DMS114 treated with DMSO at 0.1 percent for 48 hours (cell line): ENCODE measurements at regions not wholly inside any gene's neighbourhood (a gene's known extent, or its start where the extent isn't known, plus 50 kb on each side); places are given as distances from the start of the nearest gene placed in this dataset.
"Not testable (repeated sequence)": the region's sequence is repeated elsewhere in the genome, so short reads cannot be mapped to it uniquely, and the experiment has no call there.

Experiments
- DNase-seq: peaks from one replicate; lab custom pipeline; 2025; ENCODE audit not compliant: unreplicated experiment; lab: John Stamatoyannopoulos, UW

GRCh38 chr6:85236636-85237035 is 213.2 kb upstream of the NT5E start:
- no peak for DNase-seq

- not testable (repeated sequence) for DNase-seq
Measured at GRCh38 chr6:85227345-85227744, 222.5 kb upstream of the NT5E start.

GRCh38 chr6:85212794-85213193 is 237.1 kb upstream of the NT5E start:
- DNase-seq = not testable (repeated sequence)

- no peak for DNase-seq
Measured at GRCh38 chr6:85195243-85195642, 254.6 kb upstream of the NT5E start.

- no peak for DNase-seq
Measured at GRCh38 chr6:85193339-85193738, 256.5 kb upstream of the NT5E start.

GRCh38 chr6:85192596-85192995 is 257.3 kb upstream of the NT5E start:
- no peak for DNase-seq

- no peak for DNase-seq
Measured at GRCh38 chr6:85192186-85192585, 257.7 kb upstream of the NT5E start.

GRCh38 chr6:85191656-85192055 is 258.2 kb upstream of the NT5E start:
- DNase-seq = no peak

- no peak for DNase-seq
Measured at GRCh38 chr6:85186546-85187175, 263.2 kb upstream of the NT5E start.

GRCh38 chr6:85185977-85186376 is 263.9 kb upstream of the NT5E start:
- DNase-seq = no peak

GRCh38 chr6:85183841-85184240 is 266.0 kb upstream of the NT5E start:
- DNase-seq = no peak

GRCh38 chr6:85172705-85173104 is 277.2 kb upstream of the NT5E start:
- DNase-seq = no peak

- DNase-seq = no peak
Measured at GRCh38 chr6:85172161-85172560, 277.7 kb upstream of the NT5E start.

GRCh38 chr6:85169189-85169588 is 280.7 kb upstream of the NT5E start:
- no peak for DNase-seq

GRCh38 chr6:85168146-85168545 is 281.7 kb upstream of the NT5E start:
- no peak for DNase-seq

GRCh38 chr6:85166114-85166741 is 283.7 kb upstream of the NT5E start:
- DNase-seq = no peak

GRCh38 chr6:85163156-85164080 is 286.5 kb upstream of the NT5E start:
- no peak for DNase-seq

- DNase-seq = no peak
Measured at GRCh38 chr6:85157311-85157710, 292.6 kb upstream of the NT5E start.

- DNase-seq = no peak
Measured at GRCh38 chr6:85143676-85144075, 306.2 kb upstream of the NT5E start.

- no peak for DNase-seq
Measured at GRCh38 chr6:85137865-85138264, 312.0 kb upstream of the NT5E start.

GRCh38 chr6:85136310-85136709 is 313.6 kb upstream of the NT5E start:
- DNase-seq = no peak
